HuH-7.5 (cell line): ENCODE measurements at regions not wholly inside any gene's neighbourhood (a gene's known extent, or its start where the extent isn't known, plus 50 kb on each side); places are given as distances from the start of the nearest gene placed in this dataset.

ENCODE experiments used
- DNase-seq: peaks from one replicate; pipeline ENCODE4 v3.0.0; 2011; ENCODE audit warnings: low spot score

GRCh38 chr7:117929237-117929636 lies 56.0 kb upstream of the CTTNBP2 start:
- no peak for DNase-seq

- DNase-seq: no peak
Observed at GRCh38 chr7:117931314-117931713, 58.1 kb upstream of the CTTNBP2 start.

- DNase-seq: no peak
Observed at GRCh38 chr7:117937049-117937752, 64.0 kb upstream of the CTTNBP2 start.

- DNase-seq: no peak
Observed at GRCh38 chr7:117937753-117938483, 64.7 kb upstream of the CTTNBP2 start.

GRCh38 chr7:117941138-117941810 lies 68.0 kb upstream of the CTTNBP2 start:
- DNase-seq: no peak

GRCh38 chr7:117942780-117943179 lies 69.5 kb upstream of the CTTNBP2 start:
- DNase-seq: no peak

GRCh38 chr7:117944886-117945285 lies 71.6 kb upstream of the CTTNBP2 start:
- no peak for DNase-seq

GRCh38 chr7:117946151-117946633 lies 73.0 kb upstream of the CTTNBP2 start:
- no peak for DNase-seq

GRCh38 chr7:117949232-117949631 lies 76.0 kb upstream of the CTTNBP2 start:
- no peak for DNase-seq

GRCh38 chr7:117950601-117951260 lies 77.5 kb upstream of the CTTNBP2 start:
- no peak for DNase-seq

- DNase-seq: no peak
Observed at GRCh38 chr7:117951285-117951684, 78.0 kb upstream of the CTTNBP2 start.

GRCh38 chr7:117951691-117952280 lies 78.5 kb upstream of the CTTNBP2 start:
- no peak for DNase-seq

GRCh38 chr7:117955046-117955445 lies 81.8 kb upstream of the CTTNBP2 start:
- no peak for DNase-seq

- DNase-seq: no peak
Observed at GRCh38 chr7:117960351-117960750, 87.1 kb upstream of the CTTNBP2 start.

- no peak for DNase-seq
Observed at GRCh38 chr7:117961235-117961634, 88.0 kb upstream of the CTTNBP2 start.

- DNase-seq: no peak
Observed at GRCh38 chr7:117962366-117962994, 89.2 kb upstream of the CTTNBP2 start.

- DNase-seq: no peak
Observed at GRCh38 chr7:117963264-117964197, 90.3 kb upstream of the CTTNBP2 start.

- no peak for DNase-seq
Observed at GRCh38 chr7:117970801-117971200, 97.6 kb upstream of the CTTNBP2 start.

GRCh38 chr7:117971556-117972244 lies 98.5 kb upstream of the CTTNBP2 start:
- DNase-seq: no peak

GRCh38 chr7:117972606-117973005 lies 99.4 kb upstream of the CTTNBP2 start:
- DNase-seq: no peak
